HG03064 (cell line): ENCODE measurements at regions not wholly inside any gene's neighbourhood (a gene's known extent, or its start where the extent isn't known, plus 50 kb on each side); places are given as distances from the start of the nearest gene placed in this dataset.
"Not testable (repeated sequence)": the region's sequence is repeated elsewhere in the genome, so short reads cannot be mapped to it uniquely, and the experiment has no call there.

ENCODE experiments used
- ATAC-seq: cut with Tn5 transposase; IDR thresholded peaks from one replicate; pipeline ENCODE4 v1.9.1; 2021; ENCODE audit warnings: low read depth; ENCODE audit not compliant: unreplicated experiment

- no peak for ATAC-seq
Measured at GRCh38 chr1:73327180-73327793, 870.7 kb downstream of the LRRIQ3 start.

DNA sequence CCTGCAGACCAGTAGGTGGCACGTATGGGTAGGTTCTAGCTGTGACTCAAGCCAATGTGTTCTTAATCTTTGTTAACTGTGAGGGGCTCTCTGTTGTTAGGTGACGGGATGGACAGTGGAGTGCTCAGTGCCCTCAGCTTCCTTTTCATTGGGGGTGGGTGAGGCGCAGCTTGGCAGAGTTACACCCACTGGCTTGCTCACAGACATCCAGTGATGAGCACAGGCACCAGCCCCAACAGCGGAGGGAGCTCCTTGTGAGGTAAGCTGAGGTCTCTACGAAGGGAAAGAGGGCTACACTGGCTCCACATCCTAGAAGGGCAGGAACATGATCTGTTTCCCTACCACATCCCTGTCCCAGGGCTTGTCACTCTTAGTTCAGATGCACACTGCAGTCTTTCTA is 871.3 kb downstream of the LRRIQ3 start:
- no peak for ATAC-seq

DNA sequence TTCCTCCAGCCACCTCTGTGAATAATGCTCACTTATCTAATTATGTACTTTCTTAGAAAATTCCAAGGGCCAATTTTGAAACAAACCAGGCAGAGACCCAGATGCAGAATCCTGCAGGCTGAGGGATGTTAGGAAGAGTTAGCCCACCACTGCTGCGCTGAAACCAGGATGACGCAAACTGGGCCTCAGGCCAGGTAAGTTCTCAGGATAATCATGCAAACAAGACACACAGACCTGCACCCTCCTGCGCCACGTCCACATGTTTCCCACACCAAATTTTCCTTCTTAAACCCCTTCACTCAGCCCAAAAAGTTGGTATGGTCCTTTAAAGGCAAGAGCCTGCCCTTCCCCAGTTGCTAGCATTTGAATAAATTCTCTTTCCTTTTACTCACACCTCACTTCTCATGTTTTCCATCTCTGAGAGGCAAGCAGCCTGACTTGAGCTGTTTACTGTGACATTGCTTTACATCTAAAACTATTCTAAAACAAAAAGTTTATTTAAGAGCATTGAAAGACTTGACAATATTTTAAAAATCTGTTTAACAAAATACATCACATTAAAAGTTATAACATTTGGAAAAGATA is 887.1 kb downstream of the LRRIQ3 start:
- no peak for ATAC-seq

DNA sequence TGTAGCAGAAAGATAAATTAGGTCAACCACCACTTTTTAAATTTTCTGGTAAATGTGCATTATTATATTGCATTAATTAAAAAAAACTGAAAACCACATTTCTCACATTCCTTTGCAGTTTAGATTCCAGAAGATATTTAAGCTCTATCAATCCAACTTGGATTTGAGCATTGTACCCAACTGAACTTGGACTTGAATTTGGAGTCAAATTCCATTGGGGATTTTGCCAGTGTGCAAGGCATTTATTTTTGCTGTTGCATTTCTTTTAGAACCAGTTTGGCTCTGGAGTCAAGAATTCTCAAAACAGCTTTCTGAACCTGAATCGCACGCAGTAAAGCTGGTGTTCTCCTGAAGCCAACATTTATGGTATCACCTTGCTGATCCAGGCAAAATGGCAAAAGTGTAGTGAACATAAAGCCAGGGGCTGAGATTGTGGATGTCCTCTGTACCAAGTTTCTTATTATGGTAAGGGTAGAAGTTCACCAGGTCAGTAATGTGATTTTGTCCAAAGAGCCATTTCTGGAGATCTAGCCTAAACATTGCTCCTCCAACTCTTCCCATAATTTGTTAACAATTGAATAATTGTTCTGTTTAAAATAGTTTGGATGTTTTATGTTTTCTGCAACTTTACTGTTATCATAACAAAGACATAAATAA is 890.9 kb downstream of the LRRIQ3 start:
- no peak for ATAC-seq

DNA sequence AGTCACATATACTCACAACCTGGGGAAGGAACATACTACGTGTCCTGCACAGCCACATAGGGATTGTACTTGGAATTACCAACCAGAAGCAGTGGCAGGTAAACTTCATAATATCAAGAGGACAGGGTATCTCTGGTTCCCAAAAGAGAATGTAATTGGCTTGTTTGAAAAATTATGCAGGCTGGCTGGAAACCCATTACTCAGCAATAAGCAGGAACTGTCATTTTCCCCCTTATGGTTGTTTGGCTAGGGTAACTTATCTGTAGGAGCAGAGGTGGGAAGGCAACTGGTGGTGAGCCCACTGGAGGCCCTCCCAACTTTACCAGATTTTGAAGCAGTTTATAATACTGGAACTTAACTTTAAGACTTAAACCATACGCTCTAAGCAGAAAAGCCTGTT is 924.1 kb downstream of the LRRIQ3 start:
- no peak for ATAC-seq

DNA sequence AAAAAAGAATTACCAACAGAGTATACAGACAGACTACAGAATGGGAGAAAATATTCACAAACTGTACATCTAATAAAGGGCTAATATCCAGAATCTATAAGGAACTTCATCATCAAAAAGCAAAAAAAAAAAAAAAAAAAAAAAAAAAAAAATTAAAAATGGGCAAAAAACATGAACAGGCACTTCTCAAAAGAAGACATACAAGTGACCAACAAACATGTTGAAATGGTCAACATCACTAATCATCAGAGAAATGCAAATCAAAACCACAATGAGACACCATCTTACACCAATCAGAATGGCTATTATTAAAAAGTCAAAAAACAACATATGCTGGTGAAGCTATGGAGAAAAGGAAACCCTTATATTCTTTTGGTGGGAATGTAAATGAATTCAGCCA is 952.8 kb downstream of the LRRIQ3 start:
- ATAC-seq = not testable (repeated sequence)

DNA sequence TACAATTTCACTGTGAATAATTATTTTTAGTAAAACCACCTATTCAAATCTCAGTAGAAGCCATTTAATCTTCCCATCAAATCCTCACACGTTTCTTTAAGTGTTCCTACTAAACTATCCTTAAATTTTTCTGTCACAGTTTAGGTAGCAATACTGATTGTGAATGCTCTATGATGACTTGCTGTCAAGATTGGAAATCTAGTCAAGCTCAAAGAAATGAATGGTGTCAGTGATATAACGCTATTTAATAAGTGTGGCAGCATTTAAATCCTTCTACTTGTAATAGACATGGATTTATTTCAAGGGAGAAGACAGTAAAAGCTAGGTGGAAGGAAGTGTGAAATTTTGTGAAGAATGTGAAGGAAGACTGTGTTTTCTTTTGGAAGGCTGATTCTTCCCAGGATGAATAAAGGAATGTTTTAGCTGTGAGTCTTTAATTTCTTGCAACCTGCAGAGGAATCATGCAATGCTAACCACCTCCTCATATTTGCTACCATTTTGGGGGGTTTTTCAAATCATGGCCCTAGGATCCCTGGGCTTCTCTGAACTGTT is 936.7 kb upstream of the NEGR1 start:
- ATAC-seq = no peak

- ATAC-seq = no peak
Measured at GRCh38 chr1:73205294-73205973, 923.1 kb upstream of the NEGR1 start.

DNA sequence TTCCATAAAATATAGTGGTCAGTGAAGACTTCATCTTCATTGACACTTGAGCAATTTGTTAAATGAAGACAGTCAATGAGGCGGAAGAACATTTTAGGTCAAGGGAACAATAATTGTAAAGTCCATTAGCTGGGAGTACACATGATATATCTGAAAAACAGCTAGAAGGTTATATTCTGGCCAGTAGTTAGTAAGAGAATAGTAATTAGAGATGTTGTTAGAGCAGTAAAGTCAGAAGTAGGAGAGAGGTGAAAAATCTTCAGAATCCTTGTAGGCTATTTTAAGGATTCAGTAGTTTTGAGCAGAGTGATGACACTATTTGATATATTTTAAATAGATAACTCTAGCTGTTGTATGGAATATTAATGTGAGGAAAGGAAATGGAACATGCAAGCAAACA is 915.6 kb upstream of the NEGR1 start:
- ATAC-seq = no peak

GRCh38 chr1:73194965-73195364 is 912.6 kb upstream of the NEGR1 start:
- ATAC-seq = no peak

GRCh38 chr1:73183581-73183980 is 901.2 kb upstream of the NEGR1 start:
- ATAC-seq = not testable (repeated sequence)

GRCh38 chr1:73181190-73181540 is 898.8 kb upstream of the NEGR1 start:
- ATAC-seq = no peak

DNA sequence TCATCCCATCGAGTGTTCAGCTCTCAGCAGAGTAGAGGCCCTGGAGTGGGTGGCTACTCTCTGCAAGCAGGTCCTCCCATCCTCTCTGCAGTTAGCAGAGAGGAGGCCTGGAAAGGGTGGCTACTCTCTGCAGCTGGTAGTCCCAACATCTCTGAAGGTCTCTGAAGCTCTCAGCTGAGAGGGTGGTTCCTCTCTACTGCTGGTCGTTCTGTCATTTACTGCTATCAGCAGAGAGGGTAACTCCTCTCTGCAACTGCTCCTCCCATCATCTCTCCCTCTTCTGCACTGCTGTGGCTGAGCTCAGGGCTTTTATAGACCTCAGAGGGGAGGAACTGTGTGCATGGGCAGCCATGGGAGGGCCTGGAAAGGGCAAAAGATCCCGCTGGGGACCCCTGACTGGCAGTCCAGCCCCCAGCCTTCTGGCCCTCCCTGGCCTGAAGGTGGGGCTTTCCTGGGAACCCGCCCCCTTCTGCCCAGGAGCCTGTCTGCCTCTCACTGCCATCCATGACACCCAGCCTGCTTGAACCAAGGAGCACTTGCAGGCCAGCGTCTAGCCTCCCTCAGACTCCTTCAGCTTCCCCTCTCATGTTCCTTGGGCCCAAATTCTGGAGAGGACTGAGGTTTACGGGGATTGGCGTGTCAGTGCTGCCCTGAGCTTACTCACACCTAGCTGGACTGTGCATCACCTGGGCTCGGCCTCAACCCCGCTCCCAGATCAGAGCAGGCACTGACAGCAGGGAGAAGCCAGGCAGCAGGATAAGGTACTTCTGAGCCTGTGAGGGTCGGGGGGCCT is 898.3 kb upstream of the NEGR1 start:
- no peak for ATAC-seq

- ATAC-seq = no peak
Measured at GRCh38 chr1:73176902-73177301, 894.6 kb upstream of the NEGR1 start.

DNA sequence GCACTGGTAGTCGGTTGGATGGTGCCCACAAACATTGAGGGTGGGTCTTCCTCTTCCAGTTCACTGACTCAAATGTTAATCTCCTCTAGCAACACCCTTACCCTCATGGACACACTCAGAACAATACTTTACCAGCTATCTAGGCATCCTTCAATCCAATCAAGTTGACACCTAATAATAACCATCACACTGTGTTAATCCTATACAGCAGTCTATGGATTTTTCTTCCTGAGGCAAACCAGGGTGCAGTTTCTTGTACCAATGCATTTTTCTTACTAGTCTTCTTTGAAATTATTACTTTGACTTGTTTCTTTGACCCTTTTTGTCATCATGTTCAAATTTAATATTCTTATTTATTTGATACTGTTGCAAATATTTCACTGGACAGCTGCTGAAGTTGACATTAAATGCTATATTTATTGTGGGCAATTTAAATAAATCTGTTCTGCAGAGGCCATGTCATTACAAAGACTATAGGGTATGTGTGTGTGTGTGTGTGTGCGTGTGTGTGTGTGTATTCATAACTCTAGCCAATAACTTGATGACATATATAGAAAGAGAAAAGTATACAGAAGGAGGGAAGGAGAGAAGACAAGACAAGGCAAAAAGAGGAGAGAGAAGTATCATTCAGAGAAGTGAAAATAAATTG is 884.8 kb upstream of the NEGR1 start:
- ATAC-seq = no peak

DNA sequence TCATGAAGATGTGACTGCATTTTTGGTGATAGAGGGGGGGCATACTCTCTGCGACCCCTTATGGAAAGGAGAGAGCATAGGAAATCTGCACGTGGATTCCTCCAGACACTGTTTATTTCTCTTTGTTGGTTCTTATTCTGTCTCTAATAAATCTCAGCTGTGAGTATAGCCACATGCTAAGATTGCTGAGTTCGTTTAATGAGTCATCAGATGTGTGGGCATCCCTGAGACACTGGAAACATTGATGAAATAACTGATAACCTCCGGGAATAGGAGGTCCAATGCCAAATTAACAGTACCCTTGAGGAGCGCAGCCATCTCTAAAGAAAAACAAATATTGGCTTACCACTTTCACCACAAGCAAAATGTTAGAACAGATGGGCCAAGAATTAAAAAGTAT is 880.2 kb upstream of the NEGR1 start:
- no peak for ATAC-seq

DNA sequence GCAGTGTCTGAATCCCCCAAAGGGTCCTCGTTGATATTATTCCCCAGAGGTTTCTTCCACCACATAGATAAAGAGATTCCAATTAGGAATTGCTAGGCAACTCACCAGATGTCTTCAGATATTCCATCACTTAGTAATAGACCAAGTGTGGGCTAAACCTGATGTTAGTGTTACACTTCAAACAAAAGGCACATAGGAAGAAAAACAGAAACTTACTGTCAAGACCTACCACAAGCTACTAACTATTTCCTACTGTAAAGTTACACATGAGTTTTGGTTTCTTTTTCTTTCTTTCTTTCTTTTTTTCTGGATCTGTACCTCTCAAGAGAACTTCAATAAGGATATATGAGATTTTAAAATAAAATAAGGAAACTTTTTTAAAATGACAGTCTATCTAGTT is 879.1 kb upstream of the NEGR1 start:
- ATAC-seq = no peak

DNA sequence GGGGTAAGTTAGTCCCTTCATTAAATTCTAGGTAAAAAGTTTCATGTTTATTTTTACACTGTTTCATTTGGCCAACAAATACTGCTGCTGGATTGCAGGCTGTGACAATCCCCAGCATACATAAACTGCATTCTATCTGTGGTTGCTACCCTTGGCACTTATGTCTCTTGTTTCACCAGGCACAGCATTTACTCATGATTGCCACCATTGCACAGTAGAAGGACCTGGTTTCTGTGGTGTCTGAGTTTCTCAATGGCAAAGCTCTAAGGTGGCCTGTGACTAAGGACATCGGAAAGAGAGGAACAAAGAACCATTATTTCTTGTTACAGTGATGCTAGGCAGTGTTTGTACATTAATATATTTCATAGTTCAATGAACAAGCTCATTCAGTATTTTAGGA is 878.4 kb upstream of the NEGR1 start:
- no peak for ATAC-seq

- ATAC-seq = no peak
Measured at GRCh38 chr1:73144311-73144710, 862.0 kb upstream of the NEGR1 start.

DNA sequence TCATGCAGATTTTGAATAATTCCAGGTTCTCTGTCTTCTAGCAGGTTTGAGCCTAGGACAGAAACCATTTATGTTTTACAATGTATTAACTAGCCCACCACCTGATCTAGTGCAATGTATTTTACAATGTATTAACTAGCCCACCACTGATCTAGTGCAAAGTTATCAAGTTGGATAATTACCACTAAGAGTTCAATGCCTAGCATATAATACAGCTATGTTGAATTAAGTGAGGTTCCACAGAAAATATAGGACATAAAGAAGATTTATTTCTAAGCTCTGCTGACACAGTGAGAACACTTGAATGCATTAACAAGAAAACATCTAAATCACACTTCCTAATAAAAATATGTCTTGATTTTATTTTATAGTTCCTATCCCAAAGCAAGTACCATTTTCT is 854.6 kb upstream of the NEGR1 start:
- no peak for ATAC-seq
